Left ventricle myocardium inferior (tissue), 1 donor: ENCODE measurements at regions not wholly inside any gene's neighbourhood (a gene's known extent, or its start where the extent isn't known, plus 50 kb on each side); places are given as distances from the start of the nearest gene placed in this dataset.
"Not testable (repeated sequence)": the region's sequence is repeated elsewhere in the genome, so short reads cannot be mapped to it uniquely, and the experiment has no call there.

Experiments
- DNase-seq: peaks from one replicate; pipeline ENCODE4 v3.0.0-alpha.2; 2020
- H3K27ac ChIP-seq: fragments of 200-600 bp; replicated peaks from 2 replicates; pipeline ENCODE4 v1.8.0; 2021
- H3K27me3 ChIP-seq: fragments of 200-600 bp; 2 replicates; pipeline ENCODE4 v1.8.0; 2021; ENCODE audit warnings: low read depth
- H3K36me3 ChIP-seq: fragments of 200-600 bp; 2 replicates; pipeline ENCODE4 v1.8.0; 2021
- H3K4me1 ChIP-seq: fragments of 200-600 bp; 2 replicates; pipeline ENCODE4 v1.8.0; 2021
- H3K4me3 ChIP-seq: fragments of 200-600 bp; 2 replicates; pipeline ENCODE4 v1.8.0; 2021; ENCODE audit warnings: mild to moderate bottlenecking, moderate library complexity
- H3K9me3 ChIP-seq: fragments of 200-600 bp; replicated peaks from 2 replicates; pipeline ENCODE4 v1.8.0; 2021
- CTCF ChIP-seq: fragments of 200-600 bp; IDR thresholded peaks from 2 replicates; pipeline ENCODE4 v1.8.0; 2021; ENCODE audit warnings: antibody characterized with exemption, mild to moderate bottlenecking, borderline replicate concordance
- intact Hi-C: fragments of 100-400 bp; cut with micrococcal nuclease; formaldehyde crosslinking; loops from one replicate; pipeline ENCODE4 v1.11.0; 2022
- donor health status: DM: no; HTN: yes; CAD: no; lungs with severe emphysema.

GRCh38 chrX:77299549-77299948, 147.6 kb upstream of the FGF16 start:
- Histone ChIP-seq H3K27me3 (no peaks in the 10 kb centered on the region), H3K4me1 (no peaks in the 10 kb centered on the region), H3K36me3 (no peaks in the 10 kb centered on the region), H3K27ac (no peak overlapping the region), H3K4me3 (no peak overlapping the region), H3K9me3 (peaks cover 10% of the 10 kb centered on the region)
- DNase-seq: no peak
- TF ChIP-seq CTCF: no peak
- intact Hi-C loops: no loop called here

- intact Hi-C loops: no loop called here
- Histone ChIP-seq H3K9me3 (no peaks in the 10 kb centered on the region), H3K27me3 (no peaks in the 10 kb centered on the region), H3K36me3 (no peaks in the 10 kb centered on the region), H3K4me1 (no peaks in the 10 kb centered on the region), H3K27ac (no peak overlapping the region), H3K4me3 (no peak overlapping the region)
- TF ChIP-seq CTCF: no peak
- no peak for DNase-seq
Observed at GRCh38 chrX:77342004-77342403, 105.2 kb upstream of the FGF16 start.

- H3K27me3 ChIP-seq: no peaks in the 10 kb centered on the region
- no peaks in the 10 kb centered on the region for H3K4me1 ChIP-seq
- no peak for TF ChIP-seq CTCF
- H3K27ac ChIP-seq: no peak overlapping the region
- H3K36me3 ChIP-seq: no peaks in the 10 kb centered on the region
- intact Hi-C loops: no loop called here
- H3K9me3 ChIP-seq: peaks cover 5% of the 10 kb centered on the region
- DNase-seq: no peak
- H3K4me3 ChIP-seq: no peak overlapping the region
Observed at GRCh38 chrX:77346859-77347258, 100.3 kb upstream of the FGF16 start.

GRCh38 chrX:77347572-77347971, 99.6 kb upstream of the FGF16 start:
- Histone ChIP-seq H3K4me1 (no peaks in the 10 kb centered on the region), H3K4me3 (no peak overlapping the region), H3K27me3 (no peaks in the 10 kb centered on the region), H3K27ac (no peak overlapping the region), H3K36me3 (no peaks in the 10 kb centered on the region), H3K9me3 (peaks cover 5% of the 10 kb centered on the region)
- no peak for TF ChIP-seq CTCF
- intact Hi-C loops: no loop called here
- no peak for DNase-seq

GRCh38 chrX:77389891-77390290, 57.3 kb upstream of the FGF16 start:
- Histone ChIP-seq H3K27me3 (no peaks in the 10 kb centered on the region), H3K36me3 (no peaks in the 10 kb centered on the region), H3K9me3 (peaks cover 8% of the 10 kb centered on the region), H3K4me1 (no peaks in the 10 kb centered on the region), H3K4me3 (no peak overlapping the region), H3K27ac (no peak overlapping the region)
- no peak for DNase-seq
- intact Hi-C loops: no loop called here
- TF ChIP-seq CTCF: no peak

GRCh38 chrX:77390365-77390764, 56.8 kb upstream of the FGF16 start:
- not testable (repeated sequence) for H3K4me3 ChIP-seq

More at GRCh38 chrX:77390365-77390764, 56.8 kb upstream of the FGF16 start:
- H3K4me1 ChIP-seq, H3K27me3 ChIP-seq, H3K36me3 ChIP-seq, intact Hi-C loops, H3K27ac ChIP-seq, H3K9me3 ChIP-seq, DNase-seq: not testable (repeated sequence)
